K562 (cell line): ENCODE measurements at regions not wholly inside any gene's neighbourhood (a gene's known extent, or its start where the extent isn't known, plus 50 kb on each side); places are given as distances from the start of the nearest gene placed in this dataset.
A peak's percentile ranks its signal among the peaks of the same experiment; 100 is the strongest.

Experiments used
- ATAC-seq: fragments of 200-7000 bp; cut with Tn5 transposase; 3 replicates; pipeline ENCODE4 v1.9.1; 2020; ENCODE audit warnings: moderate library complexity
- BruUV-seq: library from RNA; stranded (reverse); fragments of 400-500 nt; replicated peaks from 2 replicates; lab custom pipeline; 2021; lab: Mats Ljungman, UMichigan
- CTCF ChIA-PET: fragments of 300-600 bp; formaldehyde crosslinking; extraction: SDS; loops from one replicate; lab custom pipeline; 2021; ENCODE audit warnings: low intra/inter-chr PET ratio; lab: Yijun Ruan, JAX
- POLR2A ChIA-PET: fragments of 300-600, 350-650 bp; sonication (Branson Sonifier 250); formaldehyde crosslinking; extraction: SDS; loops from one replicate; lab custom pipeline; 2021; ENCODE audit warnings: antibody characterized with exemption, inconsistent platforms; lab: Yijun Ruan, JAX
- DNase-seq, 4 experiments: peaks; one replicate each; pipeline versions ENCODE4 v3.0.0 to v3.0.0-alpha.2; 2011 to 2018; ENCODE audit warnings: low spot score in 3 of 4, mixed read lengths in 3 of 4; ENCODE audit errors: extremely low read depth in 1 of 4
- FAIRE-seq: peaks from 2 replicates; lab custom pipeline; 2011; peaks lifted over from hg19 to GRCh38; lab: Jason Lieb, UNC
- H2AFZ ChIP-seq: 2 replicates; pipeline ENCODE4 v1.6.0; 2011; ENCODE audit warnings: low read depth, low read length, control low read depth, inconsistent platforms
- H3K27ac ChIP-seq: fragments of 200-600 bp; 3 replicates; pipeline ENCODE4 v1.8.0; 2011; ENCODE audit warnings: low read depth, mild to moderate bottlenecking, control low read depth, inconsistent platforms, low read length, moderate library complexity, mixed read lengths; ENCODE audit errors: extremely low read depth
- H3K27me3 ChIP-seq, 2 experiments: fragments of 300-600 bp in 1 of 2; 2 replicates in 1 of 2; 3 replicates in 1 of 2; pipeline versions ENCODE4 v1.6.0 to v1.8.0; 2011; ENCODE audit warnings: inconsistent platforms in 2 of 2, low read length in 2 of 2, mild to moderate bottlenecking in 1 of 2, mixed read lengths in 1 of 2, moderate library complexity in 1 of 2; ENCODE audit not compliant: control insufficient read depth in 2 of 2, insufficient read depth in 2 of 2
- H3K36me3 ChIP-seq: fragments of 300-600 bp; 3 replicates; pipeline ENCODE4 v1.8.0; 2011; ENCODE audit warnings: mild to moderate bottlenecking, low read length, inconsistent platforms; ENCODE audit not compliant: control insufficient read depth, insufficient read depth
- H3K4me1 ChIP-seq, 2 experiments: fragments of 200-600 bp in 1 of 2; replicated peaks in 1 of 2; 2 replicates in 1 of 2; 3 replicates in 1 of 2; pipeline versions ENCODE4 v1.5.1 to v1.8.0; 2011; ENCODE audit warnings: inconsistent platforms in 2 of 2, low read length in 2 of 2, mild to moderate bottlenecking in 1 of 2, mixed read lengths in 1 of 2, moderate library complexity in 1 of 2; ENCODE audit not compliant: control insufficient read depth in 2 of 2, insufficient read depth in 2 of 2
- H3K4me2 ChIP-seq: 2 replicates; pipeline ENCODE4 v1.6.1; 2011; ENCODE audit warnings: low read length, control low read depth, inconsistent platforms, mixed read lengths; ENCODE audit not compliant: insufficient read depth
- H3K4me3 ChIP-seq: fragments of 200-600 bp; sonication (generic), shearing (Covaris generic); 2 replicates; pipeline ENCODE4 v1.5.1; 2016; ENCODE audit warnings: control low read depth, inconsistent platforms
- H3K79me2 ChIP-seq: fragments of 200-600 bp; 3 replicates; pipeline ENCODE4 v1.8.0; 2011; ENCODE audit warnings: low read length, inconsistent platforms; ENCODE audit not compliant: control insufficient read depth, insufficient read depth
- H3K9ac ChIP-seq, 2 experiments: 2 replicates each; pipeline versions ENCODE4 v1.6.0 to v1.6.1; 2011; ENCODE audit warnings: low read depth in 2 of 2, low read length in 2 of 2, control low read depth in 1 of 2, inconsistent platforms in 1 of 2, mild to moderate bottlenecking in 1 of 2, mixed read lengths in 1 of 2; ENCODE audit not compliant: insufficient read depth in 1 of 2
- H3K9me1 ChIP-seq: one replicate; pipeline ENCODE4 v1.6.0; 2011; ENCODE audit warnings: inconsistent platforms, mild to moderate bottlenecking, low read length, moderate library complexity; ENCODE audit not compliant: control insufficient read depth, insufficient read depth
- H3K9me3 ChIP-seq: replicated peaks from 2 replicates; pipeline ENCODE4 v1.5.1; 2011; ENCODE audit warnings: low read depth, low read length, inconsistent platforms; ENCODE audit not compliant: control insufficient read depth, insufficient read depth
- H4K20me1 ChIP-seq: replicated peaks from 2 replicates; pipeline ENCODE4 v1.6.1; 2011; ENCODE audit warnings: low read length, inconsistent platforms, mixed read lengths; ENCODE audit not compliant: control insufficient read depth, insufficient read depth
- ARID3A ChIP-seq: IDR thresholded peaks from 2 replicates; pipeline ENCODE4 v1.6.1; 2012; ENCODE audit warnings: low read depth, low read length, improper control_type of control experiment, borderline replicate concordance
- CEBPG ChIP-seq, 3 experiments: fragments of 200-800 bp in 1 of 3; sonication (Bioruptor generic) in 1 of 3; sonication (generic) in 1 of 3; formaldehyde crosslinking in 1 of 3; IDR thresholded peaks in 2 of 3; conservative IDR thresholded peaks in 1 of 3; 2 replicates each; pipeline versions ENCODE4 v1.6.1 to v1.8.0; 2016 to 2022; ENCODE audit warnings: missing compliant biosample characterization in 2 of 3, missing genetic modification characterization in 2 of 3, mild to moderate bottlenecking in 1 of 3, missing genetic modification reagents in 1 of 3
- HDAC6 ChIP-seq: IDR thresholded peaks from 2 replicates; pipeline ENCODE4 v1.6.1; 2012; ENCODE audit warnings: low read depth, mild to moderate bottlenecking, control low read depth, inconsistent platforms, low read length, moderate library complexity
- MAFK ChIP-seq: IDR thresholded peaks from 2 replicates; pipeline ENCODE4 v1.6.1; 2011; ENCODE audit warnings: low read length, improper control_type of control experiment
- PTRF ChIP-seq: fragments of 450-650 bp; IDR thresholded peaks from 2 replicates; pipeline ENCODE4 v1.6.1; 2016; ENCODE audit warnings: mild to moderate bottlenecking, missing genetic modification characterization, missing compliant biosample characterization
- TOE1 ChIP-seq, 2 experiments: fragments of 450-650 bp in 1 of 2; sonication (generic) in 1 of 2; formaldehyde crosslinking in 1 of 2; IDR thresholded peaks; 2 replicates each; pipeline versions ENCODE4 v1.7.1 to v1.8.0; 2016 to 2022; ENCODE audit warnings: borderline replicate concordance in 2 of 2, mild to moderate bottlenecking in 2 of 2, antibody characterized with exemption in 1 of 2, inconsistent platforms in 1 of 2, low read depth in 1 of 2, missing genetic modification reagents in 1 of 2, moderate library complexity in 1 of 2
- TSC22D4 ChIP-seq: fragments of 450-650 bp; IDR thresholded peaks from 2 replicates; pipeline ENCODE4 v1.6.1; 2016; ENCODE audit warnings: missing genetic modification characterization, missing biosample characterization, control low read depth
- ZBED1 ChIP-seq: IDR thresholded peaks from 2 replicates; pipeline ENCODE4 v1.6.1; 2014
- ZBTB11 ChIP-seq, 3 experiments: fragments of 200-800 bp in 1 of 3; fragments of 250-450 bp in 1 of 3; fragments of 450-650 bp in 1 of 3; sonication (Bioruptor Pico) in 1 of 3; sonication (Bioruptor generic) in 1 of 3; formaldehyde crosslinking in 1 of 3; IDR thresholded peaks; 2 replicates each; pipeline versions ENCODE4 v1.6.1 to v1.8.0; 2016 to 2022; ENCODE audit warnings: mild to moderate bottlenecking in 2 of 3, missing genetic modification characterization in 2 of 3, missing compliant biosample characterization in 1 of 3, moderate library complexity in 1 of 3
- ZBTB49 ChIP-seq: sonication (generic); formaldehyde crosslinking; IDR thresholded peaks from 2 replicates; pipeline ENCODE4 v1.8.0; 2022; ENCODE audit warnings: missing genetic modification reagents, mild to moderate bottlenecking, borderline replicate concordance
- ZNF717 ChIP-seq: fragments of 250-450 bp; sonication (Bioruptor Pico); IDR thresholded peaks from 2 replicates; pipeline ENCODE4 v1.5.0; 2021
- WGBS: fragments of 100-300 bp; shearing (Covaris generic); methylation state at CpG from one replicate; pipeline ENCODE4 v1.1.6; 2016; ENCODE audit warnings: low coverage, mixed read lengths; ENCODE audit not compliant: insufficient coverage; ENCODE audit errors: missing lambda C conversion rate; 5-methylcytosine and 5-hydroxymethylcytosine counted together
- in situ Hi-C: fragments of 300-500 bp; cut with MboI; formaldehyde crosslinking; loops from 4 replicates; pipeline ENCODE4 v1.15.0; 2018; ENCODE audit warnings: inconsistent platforms, mixed read lengths
- intact Hi-C: fragments of 100-400 bp; cut with micrococcal nuclease; formaldehyde crosslinking; loops from 2 replicates; pipeline ENCODE4 v1.14.2; 2022

- H4K20me1 ChIP-seq, result peaks cover 4% of the 10 kb centered on the region
- no peak overlapping the region for H3K9ac ChIP-seq
- H3K4me3 ChIP-seq, result no peak overlapping the region
- H3K79me2 ChIP-seq, result no peaks in the 10 kb centered on the region
- no peak for FAIRE-seq
- no peak for ATAC-seq
- no peak overlapping the region for H3K4me2 ChIP-seq
- H3K9me3 ChIP-seq, result no peaks in the 10 kb centered on the region
- ChIA-PET CTCF (no interaction called here), POLR2A (interaction anchor here (1.1 kb wide), 1 partner anchor 10 kb away, joined by 3 read pairs; no protein-coding TSS in a partner anchor)
- intact Hi-C loops (no loop called here), in situ Hi-C loops (no loop called here)
- no peaks in the 10 kb centered on the region for H3K9me1 ChIP-seq
- H3K27me3 ChIP-seq, result peaks cover 5 to 47% of the 10 kb centered on the region in 2 experiments; a peak in 4 of 5 replicates
- H3K36me3 ChIP-seq, result no peaks in the 10 kb centered on the region
- BruUV-seq, result no TSS peak
- H3K27ac ChIP-seq, result no peak overlapping the region
- no peaks in the 10 kb centered on the region for H3K4me1 ChIP-seq
- H2AFZ ChIP-seq, result no peak overlapping the region
- WGBS, result 2% methylated on average over 13 of the region's 13 CpGs
- peak in 1 of 4 experiments; percentile 20 for DNase-seq
- no peak for TF ChIP-seq ZBTB49 (CRISPR knock-in tag)
- TF ChIP-seq HDAC6, result no peak
- no peak for TF ChIP-seq ZBTB11 (CRISPR knock-in tag; IDR thresholded peaks at IDR 0.05)
- no peak for TF ChIP-seq ZBED1
- TF ChIP-seq TOE1 (IDR thresholded peaks at IDR 0.05; ENCODE audit: borderline replicate concordance), result no peak
- TF ChIP-seq TOE1 (CRISPR knock-in tag; IDR thresholded peaks at IDR 0.05; ENCODE audit: borderline replicate concordance, low read depth), result no peak
- TF ChIP-seq PTRF (tag), result no peak
- TF ChIP-seq TSC22D4 (tag), result no peak
- no peak for TF ChIP-seq ZNF717 (CRISPR knock-in tag)
- TF ChIP-seq MAFK, result no peak
- TF ChIP-seq CEBPG (CRISPR knock-in tag; IDR thresholded peaks at IDR 0.05), result no peak
- no peak for TF ChIP-seq CEBPG (tag; conservative IDR thresholded peaks at IDR 0.05 in 1 of 2, IDR thresholded peaks at IDR 0.05 in 1 of 2)
- TF ChIP-seq ARID3A, result no peak
These were observed 190.6 kb upstream of the FOXF1 start for GRCh38 chr16:86319585-86320236.
